BE2C (cell line): ENCODE measurements at regions not wholly inside any gene's neighbourhood (a gene's known extent, or its start where the extent isn't known, plus 50 kb on each side); places are given as distances from the start of the nearest gene placed in this dataset.

Experiments
- DNase-seq: peaks from one replicate; pipeline ENCODE4 v3.0.0-alpha.2; 2020
- H3K27me3 ChIP-seq: fragments of 250-450 bp; sonication (Bioruptor Pico); 2 replicates; pipeline ENCODE4 v1.5.1; 2020; ENCODE audit warnings: mild to moderate bottlenecking
- H3K36me3 ChIP-seq: fragments of 250-450 bp; sonication (Bioruptor Pico); 2 replicates; pipeline ENCODE4 v1.5.1; 2020; ENCODE audit warnings: mild to moderate bottlenecking
- H3K4me1 ChIP-seq: fragments of 250-450 bp; sonication (Bioruptor Pico); 2 replicates; pipeline ENCODE4 v1.5.1; 2020
- H3K4me3 ChIP-seq: 2 replicates; pipeline ENCODE4 v1.5.1; 2011; ENCODE audit warnings: low read depth, low read length
- H3K9me3 ChIP-seq: fragments of 250-450 bp; sonication (Bioruptor Pico); 2 replicates; pipeline ENCODE4 v1.5.1; 2020
- TF ChIP-seq, protein P1 (sequence below): IDR thresholded peaks from 2 replicates; pipeline ENCODE4 v1.5.1; 2012; ENCODE audit warnings: mild to moderate bottlenecking, low read depth, low read length

DNA sequence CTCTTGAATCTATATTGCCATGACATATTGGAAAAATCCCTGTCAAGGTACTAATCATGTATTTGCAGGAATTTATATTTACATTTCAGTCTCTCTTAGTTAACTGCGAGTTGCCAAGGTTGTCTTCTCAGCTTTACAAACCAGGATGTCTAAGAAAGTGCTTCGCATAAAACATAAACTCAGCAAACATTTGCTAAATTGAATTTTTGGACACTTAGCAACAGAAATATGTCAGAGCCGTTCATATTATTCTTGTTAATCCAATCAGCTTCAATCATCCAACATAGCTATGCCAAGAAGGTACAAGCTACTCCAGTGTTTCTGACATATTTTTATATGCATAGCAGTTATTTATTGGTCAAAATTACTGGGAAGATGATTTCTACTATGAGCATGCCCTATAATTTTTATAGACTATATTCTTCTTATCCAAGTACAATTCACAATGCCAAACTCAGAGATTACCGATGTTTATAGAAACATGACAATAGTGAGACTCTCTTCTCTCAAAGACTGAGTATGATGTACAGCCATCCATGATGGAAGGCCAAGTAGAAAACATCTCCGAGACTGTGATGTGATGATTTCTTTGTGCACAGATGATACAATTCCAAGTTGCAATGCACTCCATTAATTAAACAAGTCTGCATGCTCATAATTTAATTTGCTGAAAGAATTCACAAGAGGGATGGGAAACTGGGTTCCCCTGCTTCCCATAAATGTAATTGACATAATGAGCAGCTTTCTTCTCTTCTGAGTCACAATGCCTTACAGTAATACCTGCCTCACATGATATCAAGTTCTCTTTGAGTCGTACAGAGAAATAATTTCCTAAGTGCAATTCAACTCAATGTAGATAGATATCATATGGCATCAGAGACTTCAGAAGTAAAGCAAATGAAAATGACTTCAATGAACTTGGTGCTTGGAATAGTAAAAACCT is 776.3 kb downstream of the EFNB2 start:
- H3K4me1 ChIP-seq = peaks cover 8% of the 10 kb centered on the region
- no peaks in the 10 kb centered on the region for H3K36me3 ChIP-seq
- H3K27me3 ChIP-seq = no peaks in the 10 kb centered on the region
- TF ChIP-seq, protein P1, sequence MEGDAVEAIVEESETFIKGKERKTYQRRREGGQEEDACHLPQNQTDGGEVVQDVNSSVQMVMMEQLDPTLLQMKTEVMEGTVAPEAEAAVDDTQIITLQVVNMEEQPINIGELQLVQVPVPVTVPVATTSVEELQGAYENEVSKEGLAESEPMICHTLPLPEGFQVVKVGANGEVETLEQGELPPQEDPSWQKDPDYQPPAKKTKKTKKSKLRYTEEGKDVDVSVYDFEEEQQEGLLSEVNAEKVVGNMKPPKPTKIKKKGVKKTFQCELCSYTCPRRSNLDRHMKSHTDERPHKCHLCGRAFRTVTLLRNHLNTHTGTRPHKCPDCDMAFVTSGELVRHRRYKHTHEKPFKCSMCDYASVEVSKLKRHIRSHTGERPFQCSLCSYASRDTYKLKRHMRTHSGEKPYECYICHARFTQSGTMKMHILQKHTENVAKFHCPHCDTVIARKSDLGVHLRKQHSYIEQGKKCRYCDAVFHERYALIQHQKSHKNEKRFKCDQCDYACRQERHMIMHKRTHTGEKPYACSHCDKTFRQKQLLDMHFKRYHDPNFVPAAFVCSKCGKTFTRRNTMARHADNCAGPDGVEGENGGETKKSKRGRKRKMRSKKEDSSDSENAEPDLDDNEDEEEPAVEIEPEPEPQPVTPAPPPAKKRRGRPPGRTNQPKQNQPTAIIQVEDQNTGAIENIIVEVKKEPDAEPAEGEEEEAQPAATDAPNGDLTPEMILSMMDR = no peak
- no peak for DNase-seq
- no peaks in the 10 kb centered on the region for H3K9me3 ChIP-seq
- H3K4me3 ChIP-seq = no peak overlapping the region

DNA sequence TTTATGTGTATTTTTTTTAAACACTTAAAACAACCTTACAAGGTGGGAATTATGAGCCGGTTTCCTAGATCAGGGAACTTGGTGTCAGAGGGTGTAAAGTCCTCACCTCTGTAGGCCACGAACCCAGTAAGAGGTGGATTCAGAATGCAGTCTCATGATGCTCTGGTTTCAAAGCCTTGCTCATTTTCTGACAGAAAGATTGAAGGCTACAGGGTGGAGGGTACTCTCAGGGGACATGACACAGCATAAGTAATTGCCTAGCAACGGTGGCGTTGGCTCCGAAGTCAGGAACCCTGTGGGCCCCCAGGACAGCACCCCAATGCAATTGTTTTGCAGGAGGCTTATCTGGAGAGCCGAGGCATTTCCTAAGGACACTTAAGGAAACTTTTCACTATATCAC is 794.7 kb downstream of the EFNB2 start:
- TF ChIP-seq, protein P1 = no peak

DNA sequence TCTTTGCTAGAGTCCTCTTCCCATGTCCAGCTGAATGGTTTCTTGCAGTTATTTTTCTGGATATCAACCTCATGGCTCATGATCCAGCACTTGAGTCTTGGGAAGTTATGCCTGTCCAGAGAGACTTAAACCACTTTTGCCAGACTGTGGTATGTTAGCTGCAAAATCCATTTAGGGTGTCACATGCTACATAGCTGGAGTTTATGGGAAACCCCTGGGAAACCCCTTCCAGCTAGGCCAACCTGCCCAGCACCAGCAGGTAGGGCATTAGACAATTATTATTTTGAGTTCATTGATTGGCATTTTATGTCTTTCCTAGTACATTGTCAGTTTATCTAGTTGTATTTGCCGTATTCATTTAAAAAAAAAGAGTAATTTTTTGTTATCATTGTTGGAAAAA is 797.8 kb downstream of the EFNB2 start:
- TF ChIP-seq, protein P1 = no peak
- no peak for DNase-seq
- H3K9me3 ChIP-seq = no peaks in the 10 kb centered on the region
- H3K4me3 ChIP-seq = no peak overlapping the region
- H3K36me3 ChIP-seq = no peaks in the 10 kb centered on the region
- H3K4me1 ChIP-seq = no peaks in the 10 kb centered on the region
- no peaks in the 10 kb centered on the region for H3K27me3 ChIP-seq

More for the DNA sequence above, 794.7 kb downstream of the EFNB2 start:
- H3K27me3 ChIP-seq = no peaks in the 10 kb centered on the region
- no peak overlapping the region for H3K4me3 ChIP-seq
- H3K9me3 ChIP-seq = no peaks in the 10 kb centered on the region
- DNase-seq = no peak
- H3K36me3 ChIP-seq = no peaks in the 10 kb centered on the region
- H3K4me1 ChIP-seq = no peaks in the 10 kb centered on the region

DNA sequence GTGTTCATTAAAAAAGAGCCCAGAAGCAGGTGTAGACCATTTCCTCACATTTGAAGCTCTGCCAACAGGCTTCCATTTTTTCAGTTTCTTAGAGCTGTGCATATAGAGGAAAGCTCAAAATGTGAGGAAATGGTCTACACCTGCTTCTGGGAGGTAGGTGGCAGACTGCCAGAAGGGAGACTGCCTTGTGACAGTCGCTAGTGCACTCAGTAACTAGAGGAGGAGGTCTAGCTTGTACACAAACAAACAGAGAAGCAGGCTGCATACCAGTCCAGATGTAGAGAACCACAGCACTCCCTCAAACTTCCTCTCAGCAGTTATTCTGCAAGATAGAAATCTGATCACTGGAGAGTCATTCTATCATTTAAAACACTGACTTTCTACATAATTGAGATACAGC is 800.2 kb downstream of the EFNB2 start:
- H3K9me3 ChIP-seq = no peaks in the 10 kb centered on the region

DNA sequence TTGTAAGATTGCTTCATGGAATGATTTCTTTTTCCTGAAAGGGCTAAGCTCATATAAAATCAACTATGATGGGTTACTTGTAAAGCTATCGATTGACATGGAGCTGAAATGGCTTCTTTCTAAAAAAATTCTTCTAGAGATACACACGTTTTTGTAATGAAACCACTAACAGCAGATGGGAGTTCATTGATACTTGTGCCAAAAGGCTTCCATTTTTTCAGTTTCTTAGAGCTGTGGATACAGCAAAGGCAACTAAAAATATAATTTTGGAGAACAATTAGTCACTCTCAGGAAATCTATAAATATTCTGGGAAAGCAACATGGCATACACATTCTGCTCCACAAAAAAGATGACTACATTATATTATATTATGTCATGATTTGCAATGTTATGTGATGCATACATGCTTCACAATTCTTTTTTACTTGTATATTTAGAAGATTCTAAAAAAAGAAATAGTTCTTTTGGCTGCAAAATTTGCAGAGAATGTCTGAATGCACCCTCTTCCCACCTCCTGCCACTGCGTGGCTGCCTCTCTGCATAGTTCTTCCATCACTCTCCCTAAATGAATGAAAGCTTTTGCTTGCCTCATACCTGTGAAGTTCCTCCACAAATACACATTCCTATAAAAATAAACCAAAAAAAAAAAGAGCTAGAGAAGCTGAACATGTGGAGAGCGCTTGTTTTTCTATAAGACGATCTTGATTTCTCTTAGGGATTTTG is 802.5 kb downstream of the EFNB2 start:
- TF ChIP-seq, protein P1 = no peak

More for the DNA sequence above, 800.2 kb downstream of the EFNB2 start:
- H3K27me3 ChIP-seq = no peaks in the 10 kb centered on the region
- no peaks in the 10 kb centered on the region; the same call in 1 of the 2 replicates for H3K4me1 ChIP-seq
- no peak overlapping the region for H3K4me3 ChIP-seq
- peak; percentile 40 for DNase-seq
- H3K36me3 ChIP-seq = no peaks in the 10 kb centered on the region
- TF ChIP-seq, protein P1 = no peak

More for the DNA sequence above, 802.5 kb downstream of the EFNB2 start:
- no peaks in the 10 kb centered on the region; the same call in 1 of the 2 replicates for H3K4me1 ChIP-seq
- no peak for DNase-seq
- H3K36me3 ChIP-seq = no peaks in the 10 kb centered on the region
- no peaks in the 10 kb centered on the region for H3K27me3 ChIP-seq
- H3K4me3 ChIP-seq = no peak overlapping the region
- H3K9me3 ChIP-seq = no peaks in the 10 kb centered on the region
